HFF-Myc (cell line): ENCODE measurements at regions not wholly inside any gene's neighbourhood (a gene's known extent, or its start where the extent isn't known, plus 50 kb on each side); places are given as distances from the start of the nearest gene placed in this dataset.

Experiments
- DNase-seq: peaks from one replicate; pipeline ENCODE4 v3.0.0-alpha.2; 2011; ENCODE audit warnings: low read depth; ENCODE audit errors: extremely low read depth
- H3K4me3 ChIP-seq: replicated peaks from 2 replicates; pipeline ENCODE4 v1.5.1; 2011; ENCODE audit warnings: low read depth, mild to moderate bottlenecking, control low read depth, low read length
- CTCF ChIP-seq: IDR thresholded peaks from 2 replicates; pipeline ENCODE4 v1.5.1; 2012; ENCODE audit warnings: mild to moderate bottlenecking, low read depth, low read length, control low read depth; ENCODE audit errors: missing control alignments

GRCh38 chr15:98043160-98044014 is 82.9 kb downstream of the ARRDC4 start:
- H3K4me3 ChIP-seq = no peak overlapping the region
- no peak for TF ChIP-seq CTCF
- no peak for DNase-seq

DNA sequence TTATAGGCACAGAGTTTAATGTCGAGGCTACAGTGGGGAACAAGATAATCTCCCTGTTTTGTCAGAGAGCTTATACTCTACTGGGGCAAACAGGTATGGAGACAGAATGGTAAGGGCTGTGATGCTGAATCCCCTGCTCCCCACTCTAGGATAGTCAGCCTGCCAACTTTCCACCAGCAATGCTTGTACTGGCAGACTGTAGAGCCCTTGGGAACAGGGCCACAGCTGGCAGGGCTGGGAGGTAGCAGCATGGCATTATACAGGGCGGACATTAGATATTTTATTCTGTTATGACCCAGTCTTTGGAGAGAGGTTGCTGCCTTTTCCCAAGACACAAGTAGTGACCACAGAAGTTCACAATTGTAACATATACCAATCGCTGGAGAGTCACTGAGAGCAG is 91.2 kb downstream of the ARRDC4 start:
- DNase-seq = no peak
- H3K4me3 ChIP-seq = no peak overlapping the region
- TF ChIP-seq CTCF = no peak

DNA sequence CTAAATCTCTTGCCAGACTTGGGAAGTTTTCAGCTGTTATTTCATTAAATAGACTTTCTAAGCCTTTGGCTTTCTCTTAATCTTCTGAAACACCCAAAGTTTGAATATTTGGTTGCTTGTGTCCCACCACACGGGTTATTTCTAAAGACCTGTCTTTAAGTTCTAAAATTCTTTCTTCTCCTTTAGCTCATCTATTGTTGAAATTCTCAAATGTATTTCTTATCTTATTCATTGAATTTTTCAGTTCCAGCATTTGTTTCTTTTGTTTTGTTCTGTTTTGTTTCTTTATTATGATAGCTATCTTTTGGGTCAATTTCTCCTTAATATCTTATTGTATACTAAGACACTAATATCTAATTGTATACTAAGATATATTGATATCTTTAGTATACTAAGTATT is 97.0 kb downstream of the ARRDC4 start:
- no peak for DNase-seq
- TF ChIP-seq CTCF = no peak
- no peak overlapping the region for H3K4me3 ChIP-seq

- H3K4me3 ChIP-seq = no peak overlapping the region
- no peak for DNase-seq
- TF ChIP-seq CTCF = no peak
Measured at GRCh38 chr15:98062869-98063268, 102.4 kb downstream of the ARRDC4 start.

GRCh38 chr15:98063315-98063714 is 102.8 kb downstream of the ARRDC4 start:
- H3K4me3 ChIP-seq = no peak overlapping the region
- no peak for TF ChIP-seq CTCF
- no peak for DNase-seq

- no peak for TF ChIP-seq CTCF
- H3K4me3 ChIP-seq = no peak overlapping the region
- no peak for DNase-seq
Measured at GRCh38 chr15:98063871-98064270, 103.4 kb downstream of the ARRDC4 start.
